WTC11 (cell line): ENCODE measurements at regions not wholly inside any gene's neighbourhood (a gene's known extent, or its start where the extent isn't known, plus 50 kb on each side); places are given as distances from the start of the nearest gene placed in this dataset.

Experiments used
- ATAC-seq: fragments of 200-7000 bp; cut with Tn5 transposase; 2 replicates; pipeline ENCODE4 v1.10.0; 2021; ENCODE audit warnings: mild to moderate bottlenecking, moderate library complexity
- CTCF ChIA-PET: fragments of 300-600 bp; sonication (Branson Sonifier 250); formaldehyde crosslinking; loops from one replicate; lab custom pipeline; 2021; ENCODE audit warnings: antibody characterized with exemption; lab: Charles Lee
- POLR2A ChIA-PET: fragments of 350-600 bp; sonication (Branson Sonifier 250); formaldehyde crosslinking; loops from one replicate; lab custom pipeline; 2021; ENCODE audit warnings: antibody characterized with exemption; lab: Charles Lee
- DNase-seq: peaks from one replicate; pipeline ENCODE4 v3.0.0; 2021; ENCODE audit warnings: low spot score
- H3K27ac Mint-ChIP-seq: 2 replicates; pipeline ENCODE4 v1.8.0; 2021; ENCODE audit warnings: mixed read lengths
- H3K27me3 Mint-ChIP-seq: 2 replicates; pipeline ENCODE4 v1.8.0; 2021; ENCODE audit warnings: low read depth, mild to moderate bottlenecking, moderate library complexity, mixed read lengths
- H3K36me3 Mint-ChIP-seq: 2 replicates; pipeline ENCODE4 v1.8.0; 2021; ENCODE audit warnings: mixed read lengths
- H3K4me1 Mint-ChIP-seq: 2 replicates; pipeline ENCODE4 v1.8.0; 2022; ENCODE audit warnings: mixed read lengths
- H3K4me3 Mint-ChIP-seq: 2 replicates; pipeline ENCODE4 v1.8.0; 2021; ENCODE audit warnings: mild to moderate bottlenecking, moderate library complexity, mixed read lengths
- H3K9me3 Mint-ChIP-seq: 2 replicates; pipeline ENCODE4 v1.8.0; 2021; ENCODE audit warnings: mixed read lengths
- ARID4B ChIP-seq: sonication (generic); formaldehyde crosslinking; IDR thresholded peaks from 2 replicates; pipeline ENCODE4 v1.8.0; 2023; ENCODE audit warnings: missing genetic modification reagents, mild to moderate bottlenecking, borderline replicate concordance
- ATF6 ChIP-seq: sonication (generic); formaldehyde crosslinking; IDR thresholded peaks from 2 replicates; pipeline ENCODE4 v1.8.1; 2023; ENCODE audit warnings: mild to moderate bottlenecking, missing genetic modification reagents
- E2F1 ChIP-seq: sonication (generic); formaldehyde crosslinking; IDR thresholded peaks from 2 replicates; pipeline ENCODE4 v1.8.0; 2022; ENCODE audit warnings: mild to moderate bottlenecking, missing genetic modification reagents
- GRHL2 ChIP-seq: fragments of 250-450 bp; sonication (Bioruptor Pico); IDR thresholded peaks from 2 replicates; pipeline ENCODE4 v1.8.0; 2022; ENCODE audit warnings: mild to moderate bottlenecking, moderate library complexity; ENCODE audit not compliant: insufficient replicate concordance, severe bottlenecking
- HMGXB4 ChIP-seq: sonication (generic); formaldehyde crosslinking; IDR thresholded peaks from 2 replicates; pipeline ENCODE4 v1.8.1; 2023; ENCODE audit warnings: mild to moderate bottlenecking, moderate library complexity, missing genetic modification reagents
- NR3C1 ChIP-seq: sonication (generic); formaldehyde crosslinking; conservative IDR thresholded peaks from 2 replicates; pipeline ENCODE4 v1.8.1; 2023; ENCODE audit warnings: low read depth, mild to moderate bottlenecking, missing genetic modification reagents
- ZNF425 ChIP-seq: fragments of 250-450 bp; sonication (Bioruptor Pico); conservative IDR thresholded peaks from 2 replicates; pipeline ENCODE4 v1.9.0; 2021; ENCODE audit warnings: mild to moderate bottlenecking
- ZNF671 ChIP-seq: fragments of 250-450 bp; sonication (Bioruptor Pico); IDR thresholded peaks from 2 replicates; pipeline ENCODE4 v1.8.0; 2021; ENCODE audit warnings: mild to moderate bottlenecking

DNA sequence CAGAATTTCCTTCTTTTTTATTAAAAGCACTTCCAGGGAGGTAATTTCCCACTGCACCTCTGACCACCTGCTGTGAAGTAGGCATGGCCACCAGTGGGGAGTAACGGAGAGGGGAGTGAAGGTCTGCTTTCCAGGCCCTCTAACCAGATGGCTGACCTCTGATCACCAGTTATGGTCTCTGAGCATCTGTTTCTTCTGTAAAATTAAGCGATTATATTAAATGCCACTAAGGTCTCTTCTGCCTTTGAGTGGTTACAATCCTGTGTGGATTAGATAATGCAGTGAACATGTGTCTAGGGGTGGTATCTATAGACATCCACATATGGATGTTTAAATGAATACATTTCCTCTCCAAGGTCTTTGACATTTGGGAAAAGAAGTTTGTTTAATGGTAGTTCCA is 199.6 kb downstream of the HERPUD2 start (continued):
- TF ChIP-seq ARID4B (CRISPR knock-in tag) (no peak), ZNF425 (CRISPR knock-in tag) (no peak)

DNA sequence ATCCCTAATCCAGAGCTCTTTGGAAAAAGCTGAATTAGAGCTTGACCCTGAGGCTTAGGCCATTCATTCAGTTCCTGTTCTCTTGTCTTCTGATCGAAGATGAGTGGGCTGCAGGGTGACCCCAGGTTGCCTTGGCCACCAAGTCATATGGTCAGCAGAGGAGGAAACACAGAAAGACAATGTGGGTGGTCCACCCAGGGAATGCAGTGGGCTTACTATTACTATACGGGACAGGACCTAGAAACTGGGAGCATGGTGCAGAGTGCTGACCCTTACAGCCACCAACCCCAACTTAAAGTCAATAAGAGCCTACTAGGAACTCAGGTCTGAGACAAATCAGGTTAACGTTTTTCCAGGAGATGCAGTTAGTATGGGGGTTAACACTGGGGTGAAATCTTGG is 200.5 kb downstream of the HERPUD2 start:
- Mint-ChIP-seq H3K4me1 (peaks cover 11% of the 10 kb centered on the region), H3K4me3 (no peak overlapping the region), H3K9me3 (peaks cover 10% of the 10 kb centered on the region), H3K27me3 (no peaks in the 10 kb centered on the region; the same call in 1 of the 2 replicates), H3K36me3 (no peaks in the 10 kb centered on the region), H3K27ac (no peak overlapping the region)
- TF ChIP-seq HMGXB4 (CRISPR knock-in tag) (no peak), GRHL2 (CRISPR knock-in tag) (no peak), E2F1 (CRISPR knock-in tag) (no peak), ZNF671 (no peak), ATF6 (CRISPR knock-in tag) (no peak)
- ChIA-PET CTCF (interaction anchor here (0.6 to 1.7 kb wide), 2 partner anchors 26 to 69 kb away, joined by 3 to 7 read pairs; no protein-coding TSS in a partner anchor), POLR2A (no interaction called here)
- DNase-seq, result no peak
- no peak for ATAC-seq

DNA sequence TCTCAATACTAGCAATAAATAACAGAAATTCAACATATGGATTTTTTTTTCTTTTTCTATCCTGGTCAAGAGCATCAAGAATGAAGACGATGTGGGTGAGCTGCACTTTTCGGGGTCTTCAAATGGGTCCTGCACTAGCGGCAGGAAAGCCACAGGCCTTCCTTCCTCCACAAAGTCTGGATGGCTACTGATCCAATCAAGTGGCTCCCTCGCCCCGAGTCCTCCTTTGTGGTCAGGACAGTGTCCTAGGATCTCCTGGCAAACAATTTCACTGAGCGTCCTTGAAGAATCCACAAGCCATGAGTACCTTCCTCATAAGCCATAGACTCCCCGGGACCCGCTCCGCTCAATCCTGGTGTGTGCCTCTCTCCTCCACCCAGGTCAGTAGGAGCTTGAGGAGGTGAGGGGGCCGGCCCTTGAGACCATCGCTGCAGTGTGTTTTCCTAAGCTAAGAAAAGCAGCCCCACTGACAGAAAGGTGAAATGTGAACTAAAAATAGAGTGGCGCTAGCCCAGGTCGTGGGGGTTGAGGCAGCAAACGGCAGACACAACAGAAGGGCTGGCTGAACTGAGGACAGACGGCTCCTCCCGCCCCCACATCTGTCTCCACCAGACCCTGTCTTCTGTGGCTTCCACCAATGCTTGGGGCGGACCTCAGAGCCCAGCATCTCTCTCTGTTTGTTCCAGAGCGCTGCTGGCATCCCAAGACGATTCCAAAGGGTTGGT is 202.3 kb downstream of the HERPUD2 start:
- Mint-ChIP-seq H3K4me1 (peaks cover 11% of the 10 kb centered on the region), H3K4me3 (no peak overlapping the region), H3K27ac (no peak overlapping the region), H3K36me3 (no peaks in the 10 kb centered on the region), H3K27me3 (no peaks in the 10 kb centered on the region; the same call in 1 of the 2 replicates), H3K9me3 (peaks cover 5% of the 10 kb centered on the region; the same call in 1 of the 2 replicates)
- POLR2A ChIA-PET, result no interaction called here
- CTCF ChIA-PET, result interaction anchor here (1.7 kb wide), 1 partner anchor 27 kb away, joined by 7 read pairs; no protein-coding TSS in a partner anchor
- DNase-seq, result no peak
- no peak for ATAC-seq
- TF ChIP-seq NR3C1, result no peak
- no peak for TF ChIP-seq ATF6 (CRISPR knock-in tag)
